Ishikawa (cell line): ENCODE measurements at regions not wholly inside any gene's neighbourhood (a gene's known extent, or its start where the extent isn't known, plus 50 kb on each side); places are given as distances from the start of the nearest gene placed in this dataset.

Experiments
- CEBPB ChIP-seq: IDR thresholded peaks from 2 replicates; pipeline ENCODE4 v1.6.1; 2012
- FOXM1 ChIP-seq: IDR thresholded peaks from 2 replicates; pipeline ENCODE4 v1.6.1; 2012; ENCODE audit warnings: low read depth, borderline replicate concordance
- RAD21 ChIP-seq: IDR thresholded peaks from 2 replicates; pipeline ENCODE4 v1.6.1; 2012; ENCODE audit warnings: low read depth
- REST ChIP-seq: IDR thresholded peaks from 2 replicates; pipeline ENCODE4 v1.6.1; 2012; ENCODE audit warnings: low read depth, mild to moderate bottlenecking
- TAF1 ChIP-seq: IDR thresholded peaks from 2 replicates; pipeline ENCODE4 v1.6.1; 2012; ENCODE audit warnings: low read depth, mild to moderate bottlenecking

GRCh38 chr5:136513430-136513829, 148.1 kb upstream of the TRPC7 start:
- no peak for TF ChIP-seq TAF1
- no peak for TF ChIP-seq FOXM1
- TF ChIP-seq RAD21 = no peak
- no peak for TF ChIP-seq REST
- no peak for TF ChIP-seq CEBPB
